ENCODE measurements at regions not wholly inside any gene's neighbourhood (a gene's known extent, or its start where the extent isn't known, plus 50 kb on each side); places are given as distances from the start of the nearest gene placed in this dataset.

DNA sequence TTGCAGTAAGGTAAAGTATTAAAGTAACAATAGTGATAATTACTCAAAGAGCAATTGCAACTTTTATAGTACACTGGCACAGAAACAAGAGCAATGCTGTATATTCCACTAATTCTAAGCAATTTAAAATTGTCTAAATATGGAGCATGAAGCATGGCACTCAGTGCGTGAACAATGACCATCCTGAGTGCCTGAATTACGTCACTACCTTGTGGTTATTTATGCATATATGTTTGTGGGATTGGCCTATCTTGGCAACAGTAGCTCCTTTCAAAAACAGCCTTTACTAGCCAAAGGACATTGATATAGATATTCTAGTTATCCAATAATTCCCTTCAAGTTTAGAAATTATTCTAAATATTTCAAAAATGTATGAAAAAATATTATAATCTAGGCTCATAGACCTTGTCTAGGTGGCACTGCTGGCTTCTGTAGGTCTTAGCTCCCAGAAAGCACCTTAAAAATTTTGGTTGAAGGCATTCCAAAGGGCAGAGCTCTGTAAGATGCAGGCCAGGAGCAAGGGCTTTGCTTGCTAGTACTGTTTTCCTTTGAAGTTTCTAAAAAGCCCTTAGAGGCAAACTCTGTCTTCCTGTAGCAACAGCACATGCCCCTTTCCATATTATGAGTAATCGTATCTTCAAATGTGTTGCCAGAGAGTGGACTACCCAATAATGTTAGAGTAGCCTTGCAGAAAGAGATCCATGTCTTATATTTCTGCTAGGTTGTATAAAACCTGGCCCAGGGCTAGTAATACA is 719.3 kb downstream of the NR2F1-AS1 start:
- TF ChIP-seq, protein P1, sequence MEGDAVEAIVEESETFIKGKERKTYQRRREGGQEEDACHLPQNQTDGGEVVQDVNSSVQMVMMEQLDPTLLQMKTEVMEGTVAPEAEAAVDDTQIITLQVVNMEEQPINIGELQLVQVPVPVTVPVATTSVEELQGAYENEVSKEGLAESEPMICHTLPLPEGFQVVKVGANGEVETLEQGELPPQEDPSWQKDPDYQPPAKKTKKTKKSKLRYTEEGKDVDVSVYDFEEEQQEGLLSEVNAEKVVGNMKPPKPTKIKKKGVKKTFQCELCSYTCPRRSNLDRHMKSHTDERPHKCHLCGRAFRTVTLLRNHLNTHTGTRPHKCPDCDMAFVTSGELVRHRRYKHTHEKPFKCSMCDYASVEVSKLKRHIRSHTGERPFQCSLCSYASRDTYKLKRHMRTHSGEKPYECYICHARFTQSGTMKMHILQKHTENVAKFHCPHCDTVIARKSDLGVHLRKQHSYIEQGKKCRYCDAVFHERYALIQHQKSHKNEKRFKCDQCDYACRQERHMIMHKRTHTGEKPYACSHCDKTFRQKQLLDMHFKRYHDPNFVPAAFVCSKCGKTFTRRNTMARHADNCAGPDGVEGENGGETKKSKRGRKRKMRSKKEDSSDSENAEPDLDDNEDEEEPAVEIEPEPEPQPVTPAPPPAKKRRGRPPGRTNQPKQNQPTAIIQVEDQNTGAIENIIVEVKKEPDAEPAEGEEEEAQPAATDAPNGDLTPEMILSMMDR (conservative IDR thresholded peaks at IDR 0.05 in 1 of 2, IDR thresholded peaks at IDR 0.05 in 1 of 2; ENCODE audit: low read depth in 1 of 2, low read length in 2 of 2): no peak
- no peak for TF ChIP-seq EZH2 (IDR thresholded peaks at IDR 0.05; ENCODE audit: low read length, missing control alignments)

Data from fibroblast of lung (primary cell).